ENCODE measurements at regions not wholly inside any gene's neighbourhood (a gene's known extent, or its start where the extent isn't known, plus 50 kb on each side); places are given as distances from the start of the nearest gene placed in this dataset.
A peak's percentile ranks its signal among the peaks of the same experiment; 100 is the strongest.

- no peak overlapping the region for H3K4me2 ChIP-seq (ENCODE audit: low read length, poor library complexity, severe bottlenecking)
Observed at GRCh38 chr1:47507144-47507543, 69.3 kb downstream of the FOXD2 start.

GRCh38 chr1:47507881-47508701 lies 70.2 kb downstream of the FOXD2 start:
- H3K27me3 ChIP-seq (ENCODE audit: control insufficient read depth in 1 of 2, insufficient read depth in 1 of 2, low read length in 2 of 2), result peaks cover 76 to 80% of the 10 kb centered on the region in 2 experiments
- peak overlapping the region; percentile 26 for H2BK15ac ChIP-seq (ENCODE audit: low read depth, poor library complexity, severe bottlenecking)
- no peak overlapping the region for H4K8ac ChIP-seq (ENCODE audit: low read length)
- H2BK5ac ChIP-seq (ENCODE audit: low read depth, low read length, poor library complexity, severe bottlenecking), result no peak overlapping the region
- H3K4ac ChIP-seq (ENCODE audit: low read depth in 1 of 2, low read length in 2 of 2), result no peak overlapping the region
- no peak overlapping the region for H2AK5ac ChIP-seq (ENCODE audit: low read length, severe bottlenecking)
- peak overlapping the region; percentile 20 to 74 for H3K4me3 ChIP-seq (ENCODE audit: insufficient read depth in 1 of 2, low read depth in 1 of 2, low read length in 2 of 2)
- no peak overlapping the region for H3K14ac ChIP-seq (ENCODE audit: low read length in 2 of 2)
- H3K79me1 ChIP-seq (replicated peaks; ENCODE audit: low read length, poor library complexity, severe bottlenecking), result no peaks in the 10 kb centered on the region
- no peak overlapping the region for H4K91ac ChIP-seq (ENCODE audit: low read length)
- peaks cover 3% of the 10 kb centered on the region for H3K9me3 ChIP-seq (ENCODE audit: control insufficient read depth, low read length)
- H3K4me2 ChIP-seq (ENCODE audit: low read length, poor library complexity, severe bottlenecking), result peak overlapping the region; percentile 58
- 2% methylated on average over 72 of the region's 77 CpGs for WGBS
- H2AFZ ChIP-seq (ENCODE audit: low read depth, low read length), result no peak overlapping the region
- no peak overlapping the region for H3K27ac ChIP-seq (ENCODE audit: low read length, poor library complexity, severe bottlenecking)
- no peak overlapping the region for H3K23ac ChIP-seq (ENCODE audit: low read length in 2 of 2)
- no peak for DNase-seq
- no peak overlapping the region for H2BK120ac ChIP-seq (ENCODE audit: low read depth, low read length)
- no peaks in the 10 kb centered on the region for H3K36me3 ChIP-seq (ENCODE audit: control insufficient read depth in 1 of 2, insufficient read depth in 2 of 2, low read depth in 1 of 2, low read length in 2 of 2)
- no peak overlapping the region for H3K18ac ChIP-seq (ENCODE audit: low read depth in 1 of 2, low read length in 2 of 2)
- peak overlapping the region; percentile 58 for H3K9ac ChIP-seq (ENCODE audit: low read length)
- H3K4me1 ChIP-seq (ENCODE audit: control insufficient read depth, insufficient read depth, low read depth, low read length), result peaks cover 10% of the 10 kb centered on the region
- no peak overlapping the region for H2BK12ac ChIP-seq (ENCODE audit: low read length in 2 of 2)

More at GRCh38 chr1:47507144-47507543, 69.3 kb downstream of the FOXD2 start:
- Histone ChIP-seq H2BK12ac (ENCODE audit: low read length in 2 of 2) (no peak overlapping the region), H2AFZ (ENCODE audit: low read depth, low read length) (no peak overlapping the region), H3K9ac (ENCODE audit: low read length) (no peak overlapping the region), H3K4ac (ENCODE audit: low read depth in 1 of 2, low read length in 2 of 2) (no peak overlapping the region), H3K27ac (ENCODE audit: low read length, poor library complexity, severe bottlenecking) (no peak overlapping the region), H2BK120ac (ENCODE audit: low read depth, low read length) (no peak overlapping the region), H3K79me1 (replicated peaks; ENCODE audit: low read length, poor library complexity, severe bottlenecking) (no peaks in the 10 kb centered on the region), H3K9me3 (ENCODE audit: control insufficient read depth, low read length) (no peaks in the 10 kb centered on the region), H3K4me3 (ENCODE audit: insufficient read depth in 1 of 2, low read depth in 1 of 2, low read length in 2 of 2) (no peak overlapping the region), H3K18ac (ENCODE audit: low read depth in 1 of 2, low read length in 2 of 2) (no peak overlapping the region), H2BK5ac (ENCODE audit: low read depth, low read length, poor library complexity, severe bottlenecking) (no peak overlapping the region), H3K36me3 (ENCODE audit: control insufficient read depth in 1 of 2, insufficient read depth in 2 of 2, low read depth in 1 of 2, low read length in 2 of 2) (no peaks in the 10 kb centered on the region), H3K4me1 (ENCODE audit: control insufficient read depth, insufficient read depth, low read depth, low read length) (peaks cover 10% of the 10 kb centered on the region), H3K14ac (ENCODE audit: low read length in 2 of 2) (no peak overlapping the region), H3K23ac (ENCODE audit: low read length in 2 of 2) (no peak overlapping the region), H3K27me3 (ENCODE audit: control insufficient read depth in 1 of 2, insufficient read depth in 1 of 2, low read length in 2 of 2) (peaks cover 73 to 74% of the 10 kb centered on the region in 2 experiments), H4K8ac (ENCODE audit: low read length) (no peak overlapping the region), H4K91ac (ENCODE audit: low read length) (no peak overlapping the region), H2AK5ac (ENCODE audit: low read length, severe bottlenecking) (no peak overlapping the region), H2BK15ac (ENCODE audit: low read depth, poor library complexity, severe bottlenecking) (no peak overlapping the region)
- no peak for DNase-seq
- WGBS, result 79% methylated on average over 3 of the region's 3 CpGs

- no peaks in the 10 kb centered on the region for H3K36me3 ChIP-seq (ENCODE audit: control insufficient read depth in 1 of 2, insufficient read depth in 2 of 2, low read depth in 1 of 2, low read length in 2 of 2)
- H3K27ac ChIP-seq (ENCODE audit: low read length, poor library complexity, severe bottlenecking), result no peak overlapping the region
- no peaks in the 10 kb centered on the region for H3K79me1 ChIP-seq (replicated peaks; ENCODE audit: low read length, poor library complexity, severe bottlenecking)
- H3K9ac ChIP-seq (ENCODE audit: low read length), result peak overlapping the region; percentile 58
- 8% methylated on average over 8 of the region's 18 CpGs for WGBS
- no peak overlapping the region for H2BK12ac ChIP-seq (ENCODE audit: low read length in 2 of 2)
- no peak overlapping the region for H2BK120ac ChIP-seq (ENCODE audit: low read depth, low read length)
- H2BK5ac ChIP-seq (ENCODE audit: low read depth, low read length, poor library complexity, severe bottlenecking), result no peak overlapping the region
- no peak overlapping the region for H3K4ac ChIP-seq (ENCODE audit: low read depth in 1 of 2, low read length in 2 of 2)
- H4K91ac ChIP-seq (ENCODE audit: low read length), result no peak overlapping the region
- H3K27me3 ChIP-seq (ENCODE audit: control insufficient read depth in 1 of 2, insufficient read depth in 1 of 2, low read length in 2 of 2), result peaks cover 71 to 80% of the 10 kb centered on the region in 2 experiments
- H2AK5ac ChIP-seq (ENCODE audit: low read length, severe bottlenecking), result no peak overlapping the region
- H3K4me1 ChIP-seq (ENCODE audit: control insufficient read depth, insufficient read depth, low read depth, low read length), result peaks cover 10% of the 10 kb centered on the region
- H3K9me3 ChIP-seq (ENCODE audit: control insufficient read depth, low read length), result peaks cover 10% of the 10 kb centered on the region
- DNase-seq, result no peak
- H3K4me3 ChIP-seq (ENCODE audit: insufficient read depth in 1 of 2, low read depth in 1 of 2, low read length in 2 of 2), result peak overlapping the region in 1 of 2 experiments; percentile 74
- H3K4me2 ChIP-seq (ENCODE audit: low read length, poor library complexity, severe bottlenecking), result peak overlapping the region; percentile 58
- no peak overlapping the region for H4K8ac ChIP-seq (ENCODE audit: low read length)
- no peak overlapping the region for H3K23ac ChIP-seq (ENCODE audit: low read length in 2 of 2)
- no peak overlapping the region for H3K14ac ChIP-seq (ENCODE audit: low read length in 2 of 2)
- H3K18ac ChIP-seq (ENCODE audit: low read depth in 1 of 2, low read length in 2 of 2), result no peak overlapping the region
- H2BK15ac ChIP-seq (ENCODE audit: low read depth, poor library complexity, severe bottlenecking), result no peak overlapping the region
- H2AFZ ChIP-seq (ENCODE audit: low read depth, low read length), result no peak overlapping the region
Observed at GRCh38 chr1:47508702-47509431, 71.0 kb downstream of the FOXD2 start.

- H2BK5ac ChIP-seq (ENCODE audit: low read depth, low read length, poor library complexity, severe bottlenecking), result no peak overlapping the region
- H2BK12ac ChIP-seq (ENCODE audit: low read length in 2 of 2), result no peak overlapping the region
- H2AK5ac ChIP-seq (ENCODE audit: low read length, severe bottlenecking), result no peak overlapping the region
- H2BK120ac ChIP-seq (ENCODE audit: low read depth, low read length), result no peak overlapping the region
- no peak overlapping the region for H4K91ac ChIP-seq (ENCODE audit: low read length)
- no peaks in the 10 kb centered on the region for H3K79me1 ChIP-seq (replicated peaks; ENCODE audit: low read length, poor library complexity, severe bottlenecking)
- H3K4me1 ChIP-seq (ENCODE audit: control insufficient read depth, insufficient read depth, low read depth, low read length), result peaks cover 10% of the 10 kb centered on the region
- WGBS, result 81% methylated on average over 9 of the region's 10 CpGs
- H3K4ac ChIP-seq (ENCODE audit: low read depth in 1 of 2, low read length in 2 of 2), result no peak overlapping the region
- H3K18ac ChIP-seq (ENCODE audit: low read depth in 1 of 2, low read length in 2 of 2), result no peak overlapping the region
- no peak overlapping the region for H4K8ac ChIP-seq (ENCODE audit: low read length)
- H2AFZ ChIP-seq (ENCODE audit: low read depth, low read length), result no peak overlapping the region
- no peak overlapping the region for H3K23ac ChIP-seq (ENCODE audit: low read length in 2 of 2)
- no peak overlapping the region for H3K4me3 ChIP-seq (ENCODE audit: insufficient read depth in 1 of 2, low read depth in 1 of 2, low read length in 2 of 2)
- H3K14ac ChIP-seq (ENCODE audit: low read length in 2 of 2), result no peak overlapping the region
- no peak for DNase-seq
- peaks cover 74 to 84% of the 10 kb centered on the region in 2 experiments for H3K27me3 ChIP-seq (ENCODE audit: control insufficient read depth in 1 of 2, insufficient read depth in 1 of 2, low read length in 2 of 2)
- H2BK15ac ChIP-seq (ENCODE audit: low read depth, poor library complexity, severe bottlenecking), result no peak overlapping the region
- H3K9ac ChIP-seq (ENCODE audit: low read length), result no peak overlapping the region
- H3K27ac ChIP-seq (ENCODE audit: low read length, poor library complexity, severe bottlenecking), result no peak overlapping the region
- H3K9me3 ChIP-seq (ENCODE audit: control insufficient read depth, low read length), result peaks cover 20% of the 10 kb centered on the region
- no peaks in the 10 kb centered on the region for H3K36me3 ChIP-seq (ENCODE audit: control insufficient read depth in 1 of 2, insufficient read depth in 2 of 2, low read depth in 1 of 2, low read length in 2 of 2)
- H3K4me2 ChIP-seq (ENCODE audit: low read length, poor library complexity, severe bottlenecking), result no peak overlapping the region
Observed at GRCh38 chr1:47510282-47510811, 72.5 kb downstream of the FOXD2 start.

Data from mesenchymal stem cell (in vitro differentiated cells and primary cell).